ENCODE measurements at regions not wholly inside any gene's neighbourhood (a gene's known extent, or its start where the extent isn't known, plus 50 kb on each side); places are given as distances from the start of the nearest gene placed in this dataset.

DNA sequence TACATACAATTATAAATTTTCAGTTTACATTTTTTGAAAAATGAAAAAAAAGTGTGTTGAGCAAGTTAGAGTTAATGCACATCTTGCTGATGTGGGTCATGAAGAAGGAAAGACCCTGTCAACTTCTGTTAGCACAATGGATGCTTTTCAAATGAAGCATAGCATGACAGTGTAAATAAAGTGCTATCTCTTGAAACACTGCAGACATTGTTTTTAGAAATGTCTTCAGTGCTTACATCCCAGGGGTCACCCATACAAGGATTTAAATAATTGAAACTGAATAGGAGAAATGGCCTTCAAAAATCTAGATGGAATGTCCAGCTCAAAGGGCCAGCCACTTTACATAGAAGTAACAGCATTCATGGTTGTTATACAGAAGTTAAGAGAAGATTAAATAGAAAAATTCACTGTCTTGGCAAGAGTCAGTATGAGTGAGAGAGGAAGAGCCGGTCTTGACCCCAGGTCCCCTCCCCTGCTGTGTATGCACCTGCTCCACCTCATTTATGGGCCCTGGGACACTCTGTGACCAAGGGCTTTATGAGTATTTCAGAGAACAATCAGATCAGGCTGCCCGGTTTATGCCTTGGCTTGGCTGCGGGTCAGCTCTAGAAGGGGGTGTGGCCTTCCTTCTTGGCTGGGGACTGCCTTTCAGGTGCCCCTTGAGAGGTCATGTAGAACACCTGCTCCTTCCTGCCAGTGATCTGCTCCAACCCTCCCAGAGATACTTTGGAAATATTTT is 237.7 kb upstream of the TMEM72 start:
- Mint-ChIP-seq H3K27me3 (ENCODE audit: insufficient read depth, low read depth) (no peaks in the 10 kb centered on the region), H3K27ac (no peak overlapping the region), H3K9me3 (no peaks in the 10 kb centered on the region), H3K4me1 (no peaks in the 10 kb centered on the region), H3K4me3 (no peak overlapping the region), H3K36me3 (no peaks in the 10 kb centered on the region)
- no peak overlapping the region for H3K9ac ChIP-seq
- no peaks in the 10 kb centered on the region for H4K20me1 ChIP-seq (ENCODE audit: low read depth)
- H3F3A ChIP-seq (ENCODE audit: low read depth) = no peaks in the 10 kb centered on the region
- no peak overlapping the region for H3K4me2 ChIP-seq
- no peak overlapping the region for H3K4me3 ChIP-seq
- H3K79me2 ChIP-seq (ENCODE audit: low read depth) = no peaks in the 10 kb centered on the region
- H3K36me3 ChIP-seq = no peaks in the 10 kb centered on the region
- DNase-seq (ENCODE audit: low spot score) = no peak
- no peak overlapping the region for H3K27ac ChIP-seq
- no peak overlapping the region for H2AFZ ChIP-seq (replicated peaks)
- no peaks in the 10 kb centered on the region for H3K27me3 ChIP-seq
- no peaks in the 10 kb centered on the region for H3K9me3 ChIP-seq (ENCODE audit: low read depth)
- no peaks in the 10 kb centered on the region for H3K4me1 ChIP-seq
- TF ChIP-seq CTCF (IDR thresholded peaks at IDR 0.05) (no peak), EZH2phosphoT487 (IDR thresholded peaks at IDR 0.05) (no peak), EZH2 (IDR thresholded peaks at IDR 0.05) (no peak)

DNA sequence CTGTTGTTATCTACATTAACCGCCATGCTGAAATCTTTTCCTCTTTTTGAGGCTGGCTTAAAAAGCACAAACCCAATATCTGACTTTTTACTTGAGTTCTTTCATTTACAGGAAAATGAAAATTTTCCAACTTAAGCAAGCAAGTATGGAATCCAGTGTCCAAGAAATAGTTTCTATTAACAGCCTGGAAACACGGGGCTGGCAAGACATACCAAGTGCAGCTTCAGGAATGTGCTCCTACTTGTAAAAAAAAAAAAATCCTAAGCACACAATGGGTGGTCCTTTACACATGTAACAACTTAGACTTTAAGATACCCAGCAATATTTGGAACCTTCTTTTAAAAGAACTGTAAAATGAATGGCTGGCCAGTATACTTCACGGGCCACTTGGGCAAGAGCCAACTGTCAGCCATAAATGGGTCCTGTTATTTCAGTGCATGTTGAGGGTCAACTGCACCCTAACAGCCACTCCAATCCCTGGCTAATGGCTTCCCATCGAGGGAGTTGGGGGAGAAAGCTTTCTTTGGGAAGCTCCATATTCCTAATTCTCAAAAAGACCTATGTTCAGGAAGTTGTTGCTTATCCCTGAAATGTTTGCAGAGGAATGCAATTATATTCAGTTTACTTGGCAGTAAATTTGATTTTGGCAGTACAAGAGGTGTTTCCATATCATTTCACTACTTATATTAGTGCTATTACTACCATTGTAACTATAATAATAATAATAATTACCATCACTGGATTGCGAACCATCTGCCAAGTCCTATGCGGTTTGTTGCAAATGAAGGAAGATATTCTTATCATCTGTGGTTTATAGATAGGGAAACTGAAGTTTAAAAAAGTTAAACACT is 236.4 kb upstream of the TMEM72 start:
- no peaks in the 10 kb centered on the region for H3K36me3 Mint-ChIP-seq
- H3K9me3 ChIP-seq (ENCODE audit: low read depth) = no peaks in the 10 kb centered on the region
- no peak overlapping the region for H3K4me2 ChIP-seq
- no peaks in the 10 kb centered on the region for H3K4me1 Mint-ChIP-seq
- H3K27me3 ChIP-seq = no peaks in the 10 kb centered on the region
- no peak overlapping the region for H3K27ac ChIP-seq
- no peak for DNase-seq (ENCODE audit: low spot score)
- H3K27ac Mint-ChIP-seq = no peak overlapping the region
- no peak overlapping the region for H3K9ac ChIP-seq
- no peaks in the 10 kb centered on the region for H3K9me3 Mint-ChIP-seq
- no peaks in the 10 kb centered on the region for H3K36me3 ChIP-seq
- H3K79me2 ChIP-seq (ENCODE audit: low read depth) = no peaks in the 10 kb centered on the region
- no peak overlapping the region for H3K4me3 Mint-ChIP-seq
- no peaks in the 10 kb centered on the region for H3K27me3 Mint-ChIP-seq (ENCODE audit: insufficient read depth, low read depth)
- H4K20me1 ChIP-seq (ENCODE audit: low read depth) = no peaks in the 10 kb centered on the region
- no peaks in the 10 kb centered on the region for H3K4me1 ChIP-seq
- H3K4me3 ChIP-seq = no peak overlapping the region
- TF ChIP-seq EZH2phosphoT487 (IDR thresholded peaks at IDR 0.05) (no peak), EZH2 (IDR thresholded peaks at IDR 0.05) (no peak), CTCF (IDR thresholded peaks at IDR 0.05) (no peak)
- no peak overlapping the region for H2AFZ ChIP-seq (replicated peaks)
- H3F3A ChIP-seq (ENCODE audit: low read depth) = no peaks in the 10 kb centered on the region

GRCh38 chr10:44675387-44675874 is 235.7 kb upstream of the TMEM72 start:
- H3K4me1 Mint-ChIP-seq = no peaks in the 10 kb centered on the region
- no peak for DNase-seq (ENCODE audit: low spot score)

More at GRCh38 chr10:44675387-44675874, 235.7 kb upstream of the TMEM72 start:
- no peaks in the 10 kb centered on the region for H3K9me3 ChIP-seq (ENCODE audit: low read depth)
- no peaks in the 10 kb centered on the region for H3K79me2 ChIP-seq (ENCODE audit: low read depth)
- H3K36me3 ChIP-seq = no peaks in the 10 kb centered on the region
- H3K36me3 Mint-ChIP-seq = no peaks in the 10 kb centered on the region
- no peak for TF ChIP-seq EZH2 (IDR thresholded peaks at IDR 0.05)
- TF ChIP-seq CTCF (IDR thresholded peaks at IDR 0.05) = no peak
- no peak for TF ChIP-seq EZH2phosphoT487 (IDR thresholded peaks at IDR 0.05)
- H3K4me3 Mint-ChIP-seq = no peak overlapping the region
- no peak overlapping the region for H3K4me2 ChIP-seq
- no peak overlapping the region for H2AFZ ChIP-seq (replicated peaks)
- no peaks in the 10 kb centered on the region for H3K4me1 ChIP-seq
- H3K9me3 Mint-ChIP-seq = no peaks in the 10 kb centered on the region
- H3K27me3 Mint-ChIP-seq (ENCODE audit: insufficient read depth, low read depth) = no peaks in the 10 kb centered on the region
- H3K27ac Mint-ChIP-seq = no peak overlapping the region
- H4K20me1 ChIP-seq (ENCODE audit: low read depth) = no peaks in the 10 kb centered on the region
- H3K27me3 ChIP-seq = no peaks in the 10 kb centered on the region
- no peak overlapping the region for H3K9ac ChIP-seq
- H3F3A ChIP-seq (ENCODE audit: low read depth) = no peaks in the 10 kb centered on the region
- no peak overlapping the region for H3K4me3 ChIP-seq
- H3K27ac ChIP-seq = no peak overlapping the region
